ENCODE measurements at regions not wholly inside any gene's neighbourhood (a gene's known extent, or its start where the extent isn't known, plus 50 kb on each side); places are given as distances from the start of the nearest gene placed in this dataset.

- ATAC-seq (no peak), DNase-seq (no peak)
- intact Hi-C loops (cut with DNase I) = no loop called here
- Histone ChIP-seq H3K9me3 (peaks cover 11% of the 10 kb centered on the region), H3K36me3 (no peaks in the 10 kb centered on the region), H3K4me3 (no peak overlapping the region), H3K27ac (no peak overlapping the region), H3K4me1 (peaks cover 7% of the 10 kb centered on the region), H3K27me3 (ENCODE audit: low read depth) (no peaks in the 10 kb centered on the region)
- TF ChIP-seq CTCF (IDR thresholded peaks at IDR 0.05) = no peak
These were observed 51.1 kb upstream of the SYPL1 start for GRCh38 chr7:106163257-106163656.

All from lower lobe of right lung (tissue), 2 donors.